ENCODE measurements at regions not wholly inside any gene's neighbourhood (a gene's known extent, or its start where the extent isn't known, plus 50 kb on each side); places are given as distances from the start of the nearest gene placed in this dataset.

DNA sequence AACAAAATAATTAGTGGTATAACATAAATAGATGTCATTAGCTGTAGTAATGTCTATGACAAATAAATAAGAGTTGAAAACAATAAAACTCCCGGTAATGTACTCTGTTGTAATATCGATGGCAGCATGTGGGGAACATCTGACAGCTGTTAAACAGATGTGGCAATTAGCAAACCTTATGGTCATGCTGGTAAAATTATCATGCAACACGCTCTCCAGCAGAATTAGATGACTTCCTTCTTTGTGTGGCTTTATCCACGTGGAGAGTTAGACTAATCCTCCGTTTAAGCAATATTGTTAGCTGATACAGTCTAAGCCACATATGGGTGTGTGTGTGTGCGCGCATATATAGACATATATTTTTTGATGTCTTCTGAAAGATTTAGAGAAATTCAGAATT is 77.7 kb upstream of the ZFP64 start:
- no peak for ATAC-seq (ENCODE audit: insufficient read depth, low read depth)
- no peaks in the 10 kb centered on the region for H3K4me1 ChIP-seq (ENCODE audit: insufficient read depth, low read length)
- H4K20me1 ChIP-seq (ENCODE audit: insufficient read depth, low read length), result no peaks in the 10 kb centered on the region
- H3K27me3 ChIP-seq (ENCODE audit: insufficient read depth, low read length, poor library complexity), result peaks cover 9% of the 10 kb centered on the region
- H2AFZ ChIP-seq (ENCODE audit: low read depth, low read length), result no peak overlapping the region
- no peaks in the 10 kb centered on the region for H3K9me3 ChIP-seq (ENCODE audit: insufficient read depth, low read length, severe bottlenecking)
- no peak overlapping the region for H3K4me3 ChIP-seq (ENCODE audit: low read depth in 1 of 2, low read length in 2 of 2)
- H3K9ac ChIP-seq (ENCODE audit: low read depth, low read length), result no peak overlapping the region
- no peaks in the 10 kb centered on the region for H3K79me2 ChIP-seq (ENCODE audit: insufficient read depth, low read length)
- DNase-seq, result no peak
- no peaks in the 10 kb centered on the region for H3K36me3 ChIP-seq (ENCODE audit: insufficient read depth, low read length)
- no peak for TF ChIP-seq EZH2 (IDR thresholded peaks at IDR 0.05; ENCODE audit: borderline replicate concordance, low read depth, low read length, severe bottlenecking)
- TF ChIP-seq, protein P1, sequence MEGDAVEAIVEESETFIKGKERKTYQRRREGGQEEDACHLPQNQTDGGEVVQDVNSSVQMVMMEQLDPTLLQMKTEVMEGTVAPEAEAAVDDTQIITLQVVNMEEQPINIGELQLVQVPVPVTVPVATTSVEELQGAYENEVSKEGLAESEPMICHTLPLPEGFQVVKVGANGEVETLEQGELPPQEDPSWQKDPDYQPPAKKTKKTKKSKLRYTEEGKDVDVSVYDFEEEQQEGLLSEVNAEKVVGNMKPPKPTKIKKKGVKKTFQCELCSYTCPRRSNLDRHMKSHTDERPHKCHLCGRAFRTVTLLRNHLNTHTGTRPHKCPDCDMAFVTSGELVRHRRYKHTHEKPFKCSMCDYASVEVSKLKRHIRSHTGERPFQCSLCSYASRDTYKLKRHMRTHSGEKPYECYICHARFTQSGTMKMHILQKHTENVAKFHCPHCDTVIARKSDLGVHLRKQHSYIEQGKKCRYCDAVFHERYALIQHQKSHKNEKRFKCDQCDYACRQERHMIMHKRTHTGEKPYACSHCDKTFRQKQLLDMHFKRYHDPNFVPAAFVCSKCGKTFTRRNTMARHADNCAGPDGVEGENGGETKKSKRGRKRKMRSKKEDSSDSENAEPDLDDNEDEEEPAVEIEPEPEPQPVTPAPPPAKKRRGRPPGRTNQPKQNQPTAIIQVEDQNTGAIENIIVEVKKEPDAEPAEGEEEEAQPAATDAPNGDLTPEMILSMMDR (IDR thresholded peaks at IDR 0.05; ENCODE audit: borderline replicate concordance, extremely low read depth, low read length, poor library complexity, severe bottlenecking), result no peak
- H3K4me2 ChIP-seq (ENCODE audit: insufficient read depth, low read length), result no peak overlapping the region
- H3K27ac ChIP-seq (ENCODE audit: low read length), result no peak overlapping the region

DNA sequence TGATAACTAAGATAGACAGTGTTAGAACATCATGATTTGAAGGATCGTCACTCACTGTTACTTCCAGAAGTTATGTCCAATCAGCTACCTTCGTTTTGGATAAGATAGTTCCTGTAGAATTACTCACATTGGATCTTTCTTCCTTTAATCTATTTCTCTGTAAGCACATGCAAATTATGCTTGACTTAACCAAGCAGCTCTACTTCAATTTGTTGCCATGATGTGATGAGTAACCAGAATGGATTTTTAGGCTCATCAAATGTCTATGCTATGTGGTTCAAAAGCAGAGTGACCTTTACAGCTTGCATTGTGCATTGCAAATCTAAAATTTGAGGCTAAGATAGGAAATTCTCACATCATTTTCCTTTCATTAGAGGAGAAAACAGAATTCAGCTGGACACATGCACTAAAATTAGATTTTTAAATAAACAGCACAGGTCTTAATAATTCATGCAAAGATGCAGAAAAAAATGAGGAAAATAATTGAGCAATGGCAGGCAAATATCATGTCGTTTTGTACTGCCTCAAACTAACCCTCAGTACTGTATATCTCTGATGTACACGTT is 76.7 kb upstream of the ZFP64 start:
- no peak for ATAC-seq (ENCODE audit: insufficient read depth, low read depth)
- Histone ChIP-seq H3K9me3 (ENCODE audit: insufficient read depth, low read length, severe bottlenecking) (no peaks in the 10 kb centered on the region), H3K27me3 (ENCODE audit: insufficient read depth, low read length, poor library complexity) (peaks cover 15% of the 10 kb centered on the region), H3K79me2 (ENCODE audit: insufficient read depth, low read length) (no peaks in the 10 kb centered on the region), H3K36me3 (ENCODE audit: insufficient read depth, low read length) (no peaks in the 10 kb centered on the region), H3K4me1 (ENCODE audit: insufficient read depth, low read length) (no peaks in the 10 kb centered on the region), H2AFZ (ENCODE audit: low read depth, low read length) (no peak overlapping the region), H4K20me1 (ENCODE audit: insufficient read depth, low read length) (no peaks in the 10 kb centered on the region), H3K27ac (ENCODE audit: low read length) (no peak overlapping the region), H3K9ac (ENCODE audit: low read depth, low read length) (no peak overlapping the region), H3K4me2 (ENCODE audit: insufficient read depth, low read length) (no peak overlapping the region), H3K4me3 (ENCODE audit: low read depth in 1 of 2, low read length in 2 of 2) (no peak overlapping the region)
- no peak for TF ChIP-seq EZH2 (IDR thresholded peaks at IDR 0.05; ENCODE audit: borderline replicate concordance, low read depth, low read length, severe bottlenecking)
- TF ChIP-seq, protein P1 (IDR thresholded peaks at IDR 0.05; ENCODE audit: borderline replicate concordance, extremely low read depth, low read length, poor library complexity, severe bottlenecking), result no peak
- no peak for DNase-seq

DNA sequence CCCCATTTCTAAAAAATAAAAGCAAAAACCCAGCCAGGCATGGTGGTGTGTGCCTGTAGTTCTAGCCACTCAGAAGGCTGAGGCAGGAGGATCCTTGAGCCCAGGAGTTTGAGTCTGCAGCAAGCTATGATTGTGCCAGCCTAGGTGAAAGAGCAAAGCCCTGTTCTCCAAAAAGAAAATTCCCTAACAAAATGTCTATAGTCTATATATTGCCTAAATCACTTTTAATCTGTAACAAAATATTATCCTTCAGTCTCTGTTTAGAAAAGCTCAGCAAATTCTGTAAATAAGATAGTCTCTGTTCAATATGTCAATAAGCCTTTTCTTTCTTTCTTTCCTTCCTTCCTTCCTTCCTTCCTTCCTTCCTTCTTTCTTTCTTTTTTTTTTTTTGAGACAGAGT is 75.8 kb upstream of the ZFP64 start:
- H3K27ac ChIP-seq (ENCODE audit: low read length), result no peak overlapping the region
- H3K9me3 ChIP-seq (ENCODE audit: insufficient read depth, low read length, severe bottlenecking), result no peaks in the 10 kb centered on the region
- H4K20me1 ChIP-seq (ENCODE audit: insufficient read depth, low read length), result no peaks in the 10 kb centered on the region
- no peak for TF ChIP-seq EZH2 (IDR thresholded peaks at IDR 0.05; ENCODE audit: borderline replicate concordance, low read depth, low read length, severe bottlenecking)
- TF ChIP-seq, protein P1 (IDR thresholded peaks at IDR 0.05; ENCODE audit: borderline replicate concordance, extremely low read depth, low read length, poor library complexity, severe bottlenecking), result no peak
- no peak overlapping the region for H3K4me3 ChIP-seq (ENCODE audit: low read depth in 1 of 2, low read length in 2 of 2)
- no peaks in the 10 kb centered on the region for H3K4me1 ChIP-seq (ENCODE audit: insufficient read depth, low read length)
- no peaks in the 10 kb centered on the region for H3K79me2 ChIP-seq (ENCODE audit: insufficient read depth, low read length)
- no peak overlapping the region for H2AFZ ChIP-seq (ENCODE audit: low read depth, low read length)
- no peak overlapping the region for H3K4me2 ChIP-seq (ENCODE audit: insufficient read depth, low read length)
- DNase-seq (no peak), ATAC-seq (ENCODE audit: insufficient read depth, low read depth) (no peak)
- H3K36me3 ChIP-seq (ENCODE audit: insufficient read depth, low read length), result no peaks in the 10 kb centered on the region
- peaks cover 17% of the 10 kb centered on the region for H3K27me3 ChIP-seq (ENCODE audit: insufficient read depth, low read length, poor library complexity)
- H3K9ac ChIP-seq (ENCODE audit: low read depth, low read length), result no peak overlapping the region

DNA sequence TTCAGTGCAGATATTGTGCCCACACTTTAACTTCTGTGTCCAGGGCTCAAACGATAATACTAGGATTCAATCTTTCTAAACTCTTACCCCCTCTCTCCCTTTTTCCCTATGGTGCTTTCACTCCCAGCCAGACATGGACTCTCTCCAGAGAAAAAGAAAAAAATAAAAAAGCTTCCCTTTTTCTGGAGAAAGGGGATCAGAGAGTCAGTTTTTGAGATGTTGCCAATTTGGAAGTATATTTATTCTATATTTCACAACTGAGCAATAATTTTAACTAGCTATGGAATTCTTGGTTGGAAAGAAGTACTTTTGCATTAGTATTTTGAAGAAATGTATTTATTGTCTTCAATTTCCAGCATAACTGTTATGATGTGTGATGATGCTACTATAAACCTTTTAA is 72.2 kb upstream of the ZFP64 start:
- Histone ChIP-seq H3K9me3 (ENCODE audit: insufficient read depth, low read length, severe bottlenecking) (no peaks in the 10 kb centered on the region), H3K27me3 (ENCODE audit: insufficient read depth, low read length, poor library complexity) (peaks cover 8% of the 10 kb centered on the region), H3K4me2 (ENCODE audit: insufficient read depth, low read length) (no peak overlapping the region), H2AFZ (ENCODE audit: low read depth, low read length) (no peak overlapping the region), H3K36me3 (ENCODE audit: insufficient read depth, low read length) (no peaks in the 10 kb centered on the region), H3K4me3 (ENCODE audit: low read depth in 1 of 2, low read length in 2 of 2) (no peak overlapping the region), H4K20me1 (ENCODE audit: insufficient read depth, low read length) (no peaks in the 10 kb centered on the region), H3K9ac (ENCODE audit: low read depth, low read length) (no peak overlapping the region), H3K79me2 (ENCODE audit: insufficient read depth, low read length) (no peaks in the 10 kb centered on the region), H3K27ac (ENCODE audit: low read length) (no peak overlapping the region), H3K4me1 (ENCODE audit: insufficient read depth, low read length) (no peaks in the 10 kb centered on the region)
- ATAC-seq (ENCODE audit: insufficient read depth, low read depth), result no peak
- TF ChIP-seq, protein P1 (IDR thresholded peaks at IDR 0.05; ENCODE audit: borderline replicate concordance, extremely low read depth, low read length, poor library complexity, severe bottlenecking), result no peak
- no peak for TF ChIP-seq EZH2 (IDR thresholded peaks at IDR 0.05; ENCODE audit: borderline replicate concordance, low read depth, low read length, severe bottlenecking)
- no peak for DNase-seq
